NCI-H1694 treated with DMSO at 0.1 percent for 48 hours (cell line): ENCODE measurements at regions not wholly inside any gene's neighbourhood (a gene's known extent, or its start where the extent isn't known, plus 50 kb on each side); places are given as distances from the start of the nearest gene placed in this dataset.
A peak's percentile ranks its signal among the peaks of the same experiment; 100 is the strongest.
"Not testable (repeated sequence)": the region's sequence is repeated elsewhere in the genome, so short reads cannot be mapped to it uniquely, and the experiment has no call there.

Experiments
- DNase-seq: peaks from one replicate; lab custom pipeline; 2025; lab: John Stamatoyannopoulos, UW

GRCh38 chr2:183614799-183615435, 490.7 kb downstream of the NUP35 start:
- peak; percentile 20 for DNase-seq

GRCh38 chr2:183623227-183623626, 499.0 kb downstream of the NUP35 start:
- DNase-seq = no peak

- DNase-seq = no peak
Measured at GRCh38 chr2:183630964-183631363, 506.7 kb downstream of the NUP35 start.

GRCh38 chr2:183656121-183656520, 531.9 kb downstream of the NUP35 start:
- no peak for DNase-seq

GRCh38 chr2:183665425-183665824, 541.2 kb downstream of the NUP35 start:
- peak; percentile 97 for DNase-seq

GRCh38 chr2:183666031-183666430, 541.8 kb downstream of the NUP35 start:
- DNase-seq = no peak

- no peak for DNase-seq
Measured at GRCh38 chr2:183671233-183671632, 547.0 kb downstream of the NUP35 start.

- no peak for DNase-seq
Measured at GRCh38 chr2:183678908-183679307, 554.7 kb downstream of the NUP35 start.

- DNase-seq = no peak
Measured at GRCh38 chr2:183680573-183680972, 556.3 kb downstream of the NUP35 start.

GRCh38 chr2:183684686-183685085, 560.4 kb downstream of the NUP35 start:
- no peak for DNase-seq

- no peak for DNase-seq
Measured at GRCh38 chr2:183696028-183696427, 571.8 kb downstream of the NUP35 start.

- no peak for DNase-seq
Measured at GRCh38 chr2:183709829-183710228, 585.6 kb downstream of the NUP35 start.

GRCh38 chr2:183718246-183718645, 594.0 kb downstream of the NUP35 start:
- no peak for DNase-seq

- no peak for DNase-seq
Measured at GRCh38 chr2:183723278-183723677, 599.0 kb downstream of the NUP35 start.

GRCh38 chr2:183729380-183729779, 605.1 kb downstream of the NUP35 start:
- DNase-seq = no peak

GRCh38 chr2:183740241-183740640, 616.0 kb downstream of the NUP35 start:
- no peak for DNase-seq

- no peak for DNase-seq
Measured at GRCh38 chr2:183752571-183752970, 628.3 kb downstream of the NUP35 start.

- no peak for DNase-seq
Measured at GRCh38 chr2:183759033-183759432, 634.8 kb downstream of the NUP35 start.

- no peak for DNase-seq
Measured at GRCh38 chr2:183773775-183774174, 649.5 kb downstream of the NUP35 start.

GRCh38 chr2:183780072-183780471, 655.8 kb downstream of the NUP35 start:
- no peak for DNase-seq

- no peak for DNase-seq
Measured at GRCh38 chr2:183782436-183782835, 658.2 kb downstream of the NUP35 start.

- not testable (repeated sequence) for DNase-seq
Measured at GRCh38 chr2:183788796-183789195, 664.6 kb downstream of the NUP35 start.

- DNase-seq = not testable (repeated sequence)
Measured at GRCh38 chr2:183792165-183792924, 668.1 kb downstream of the NUP35 start.

- DNase-seq = no peak
Measured at GRCh38 chr2:183798535-183798934, 674.3 kb downstream of the NUP35 start.
